ENCODE measurements at regions not wholly inside any gene's neighbourhood (a gene's known extent, or its start where the extent isn't known, plus 50 kb on each side); places are given as distances from the start of the nearest gene placed in this dataset.

DNA sequence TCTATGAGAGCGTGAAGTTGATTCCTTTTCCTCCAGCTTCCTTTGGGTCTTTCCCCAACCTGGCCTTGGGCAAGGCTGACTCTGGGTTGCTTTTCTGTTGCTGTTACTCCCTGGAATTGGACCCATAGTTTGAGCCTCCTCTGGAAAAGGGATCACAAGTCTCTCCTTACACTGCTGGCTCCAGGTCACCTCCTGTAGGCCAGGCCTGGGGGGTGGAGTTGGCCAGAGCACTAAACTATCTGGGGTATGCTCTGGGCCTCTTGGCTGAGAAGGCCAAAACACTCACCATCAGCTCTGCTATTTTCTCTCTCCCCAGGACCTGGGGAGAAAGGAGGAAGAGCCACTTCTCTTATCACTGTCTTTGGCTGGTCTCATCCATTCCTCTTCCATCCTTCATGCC is 56.5 kb upstream of the NCOA1 start:
- no peak overlapping the region for H3K4me3 ChIP-seq
- DNase-seq (ENCODE audit: low spot score): no peak
- no peaks in the 10 kb centered on the region for H3K79me2 ChIP-seq
- no peak overlapping the region for H2AFZ ChIP-seq
- H3K27me3 ChIP-seq: no peaks in the 10 kb centered on the region
- WGBS (ENCODE audit: low lambda C conversion rate, missing lambda C conversion rate): 88% methylated on average over 1 of the region's 1 CpG
- H3K4me2 ChIP-seq: no peak overlapping the region
- peaks cover 22% of the 10 kb centered on the region for H3K4me1 ChIP-seq (ENCODE audit: insufficient read depth)
- no peaks in the 10 kb centered on the region for H4K20me1 ChIP-seq (ENCODE audit: insufficient read depth, poor library complexity, severe bottlenecking)
- TF ChIP-seq, protein P1, sequence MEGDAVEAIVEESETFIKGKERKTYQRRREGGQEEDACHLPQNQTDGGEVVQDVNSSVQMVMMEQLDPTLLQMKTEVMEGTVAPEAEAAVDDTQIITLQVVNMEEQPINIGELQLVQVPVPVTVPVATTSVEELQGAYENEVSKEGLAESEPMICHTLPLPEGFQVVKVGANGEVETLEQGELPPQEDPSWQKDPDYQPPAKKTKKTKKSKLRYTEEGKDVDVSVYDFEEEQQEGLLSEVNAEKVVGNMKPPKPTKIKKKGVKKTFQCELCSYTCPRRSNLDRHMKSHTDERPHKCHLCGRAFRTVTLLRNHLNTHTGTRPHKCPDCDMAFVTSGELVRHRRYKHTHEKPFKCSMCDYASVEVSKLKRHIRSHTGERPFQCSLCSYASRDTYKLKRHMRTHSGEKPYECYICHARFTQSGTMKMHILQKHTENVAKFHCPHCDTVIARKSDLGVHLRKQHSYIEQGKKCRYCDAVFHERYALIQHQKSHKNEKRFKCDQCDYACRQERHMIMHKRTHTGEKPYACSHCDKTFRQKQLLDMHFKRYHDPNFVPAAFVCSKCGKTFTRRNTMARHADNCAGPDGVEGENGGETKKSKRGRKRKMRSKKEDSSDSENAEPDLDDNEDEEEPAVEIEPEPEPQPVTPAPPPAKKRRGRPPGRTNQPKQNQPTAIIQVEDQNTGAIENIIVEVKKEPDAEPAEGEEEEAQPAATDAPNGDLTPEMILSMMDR (IDR thresholded peaks at IDR 0.05; ENCODE audit: poor library complexity): no peak
- H3K9me3 ChIP-seq (ENCODE audit: low read depth): no peaks in the 10 kb centered on the region
- H3K9me2 ChIP-seq (replicated peaks; ENCODE audit: insufficient read depth): no peaks in the 10 kb centered on the region
- no peaks in the 10 kb centered on the region for H3K36me3 ChIP-seq (replicated peaks; ENCODE audit: insufficient read depth, low read depth)
- peak overlapping the region; percentile 65 for H3K27ac ChIP-seq

DNA sequence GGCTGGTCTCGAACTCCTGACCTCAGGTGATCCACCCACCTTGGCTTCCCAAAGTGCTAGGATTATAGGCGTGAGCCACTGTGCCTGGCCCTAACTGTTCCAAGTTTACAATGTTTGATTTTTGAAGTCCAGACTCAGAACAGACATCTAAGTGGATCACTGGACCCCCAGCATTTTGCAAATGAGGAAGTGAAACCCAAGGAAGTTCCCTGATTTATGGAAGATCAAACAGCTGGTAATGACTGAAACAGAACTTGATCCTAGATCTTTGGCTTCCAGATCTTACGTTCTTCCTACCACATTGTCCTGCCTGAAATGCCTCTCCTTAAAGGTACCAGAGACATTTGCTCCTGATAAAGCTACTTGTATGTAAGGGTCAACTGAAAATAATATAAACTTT is 58.3 kb upstream of the NCOA1 start:
- Histone ChIP-seq H3K4me1 (ENCODE audit: insufficient read depth) (peaks cover 22% of the 10 kb centered on the region), H3K9me2 (replicated peaks; ENCODE audit: insufficient read depth) (no peaks in the 10 kb centered on the region), H3K4me2 (no peak overlapping the region), H3K9me3 (ENCODE audit: low read depth) (no peaks in the 10 kb centered on the region), H3K27me3 (no peaks in the 10 kb centered on the region), H4K20me1 (ENCODE audit: insufficient read depth, poor library complexity, severe bottlenecking) (no peaks in the 10 kb centered on the region), H3K27ac (no peak overlapping the region), H3K4me3 (no peak overlapping the region), H3K79me2 (no peaks in the 10 kb centered on the region), H2AFZ (no peak overlapping the region), H3K36me3 (replicated peaks; ENCODE audit: insufficient read depth, low read depth) (no peaks in the 10 kb centered on the region)
- WGBS (ENCODE audit: low lambda C conversion rate, missing lambda C conversion rate): 84% methylated on average over 3 of the region's 3 CpGs
- DNase-seq (ENCODE audit: low spot score): no peak
- TF ChIP-seq EZH2 (IDR thresholded peaks at IDR 0.05; ENCODE audit: borderline replicate concordance): no peak
- TF ChIP-seq, protein P1 (IDR thresholded peaks at IDR 0.05; ENCODE audit: poor library complexity): no peak
- TF ChIP-seq EZH2phosphoT487 (IDR thresholded peaks at IDR 0.05; ENCODE audit: low read depth, severe bottlenecking, unreplicated experiment): no peak

DNA sequence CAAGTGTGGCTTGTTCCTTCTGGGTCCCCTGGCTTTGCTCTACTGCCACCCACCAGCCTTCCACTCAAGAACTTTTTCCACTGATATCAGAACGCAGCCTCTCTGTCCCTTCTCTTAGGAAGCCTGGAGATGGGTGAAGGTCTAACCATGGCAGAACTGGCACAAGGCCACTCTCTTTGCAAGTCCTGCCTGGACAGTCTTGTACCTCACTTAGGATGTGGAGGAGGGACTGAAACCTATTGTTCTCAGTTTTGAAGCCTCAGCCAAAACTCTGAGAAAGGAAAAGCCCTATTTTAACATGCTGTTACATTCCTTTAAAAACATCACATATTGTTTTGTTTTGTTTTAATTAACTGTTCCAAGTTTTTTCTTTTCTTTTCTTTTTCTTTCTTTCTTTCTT is 58.9 kb upstream of the NCOA1 start:
- Histone ChIP-seq H3K4me2 (no peak overlapping the region), H3K36me3 (replicated peaks; ENCODE audit: insufficient read depth, low read depth) (no peaks in the 10 kb centered on the region), H2AFZ (no peak overlapping the region), H4K20me1 (ENCODE audit: insufficient read depth, poor library complexity, severe bottlenecking) (no peaks in the 10 kb centered on the region), H3K79me2 (no peaks in the 10 kb centered on the region), H3K4me3 (no peak overlapping the region), H3K9me3 (ENCODE audit: low read depth) (no peaks in the 10 kb centered on the region), H3K27ac (no peak overlapping the region), H3K9me2 (replicated peaks; ENCODE audit: insufficient read depth) (no peaks in the 10 kb centered on the region), H3K4me1 (ENCODE audit: insufficient read depth) (peaks cover 22% of the 10 kb centered on the region), H3K27me3 (no peaks in the 10 kb centered on the region)
- DNase-seq (ENCODE audit: low spot score): no peak
- TF ChIP-seq, protein P1 (IDR thresholded peaks at IDR 0.05; ENCODE audit: poor library complexity): no peak
- no peak for TF ChIP-seq EZH2 (IDR thresholded peaks at IDR 0.05; ENCODE audit: borderline replicate concordance)
- TF ChIP-seq EZH2phosphoT487 (IDR thresholded peaks at IDR 0.05; ENCODE audit: low read depth, severe bottlenecking, unreplicated experiment): no peak
- 100% methylated on average over 1 of the region's 1 CpG for WGBS (ENCODE audit: low lambda C conversion rate, missing lambda C conversion rate)
